HepG2 (cell line): ENCODE measurements at regions not wholly inside any gene's neighbourhood (a gene's known extent, or its start where the extent isn't known, plus 50 kb on each side); places are given as distances from the start of the nearest gene placed in this dataset.

Source experiments
- ATAC-seq: fragments of 200-7000 bp; cut with Tn5 transposase; 3 replicates; pipeline ENCODE4 v1.9.1; 2020; ENCODE audit warnings: mild to moderate bottlenecking, moderate library complexity
- BruUV-seq: library from RNA; stranded (reverse); fragments of 400-500 nt; replicated peaks from 2 replicates; lab custom pipeline; 2021; lab: Mats Ljungman, UMichigan
- CTCF ChIA-PET: fragments of 300-600 bp; formaldehyde crosslinking; extraction: SDS; loops from one replicate; lab custom pipeline; 2021; ENCODE audit warnings: low total read pairs, inconsistent platforms, low intra/inter-chr PET ratio; lab: Yijun Ruan, JAX
- POLR2A ChIA-PET: fragments of 350-600 bp; sonication (Branson Sonifier 250); formaldehyde crosslinking; loops from one replicate; lab custom pipeline; 2020; ENCODE audit warnings: antibody characterized with exemption, inconsistent platforms; lab: Yijun Ruan, JAX
- DNase-seq: peaks from one replicate; pipeline ENCODE4 v3.0.0-alpha.2; 2015; ENCODE audit warnings: low spot score
- FAIRE-seq: peaks from 3 replicates; lab custom pipeline; 2011; peaks lifted over from hg19 to GRCh38; lab: Jason Lieb, UNC
- H2AFZ ChIP-seq: one replicate; pipeline ENCODE4 v1.6.1; 2011; ENCODE audit warnings: low read length, inconsistent platforms
- H3K27ac ChIP-seq: fragments of 300-600 bp; 3 replicates; pipeline ENCODE4 v1.8.0; 2011; ENCODE audit warnings: mixed run types, mild to moderate bottlenecking, mixed read lengths, low read length, inconsistent platforms; ENCODE audit not compliant: insufficient read depth; ENCODE audit errors: extremely low read length
- H3K27me3 ChIP-seq, 2 experiments: fragments of 200-600 bp in 1 of 2; 2 replicates in 1 of 2; 3 replicates in 1 of 2; pipeline versions ENCODE4 v1.6.0 to v1.8.0; 2011; ENCODE audit warnings: low read length in 2 of 2, mild to moderate bottlenecking in 2 of 2, moderate library complexity in 2 of 2, inconsistent platforms in 1 of 2; ENCODE audit not compliant: insufficient read depth in 2 of 2, control insufficient read depth in 1 of 2
- H3K36me3 ChIP-seq, 2 experiments: fragments of 200-600 bp in 1 of 2; replicated peaks in 1 of 2; 2 replicates in 1 of 2; 3 replicates in 1 of 2; pipeline versions ENCODE4 v1.5.1 to v1.8.0; 2011; ENCODE audit warnings: low read length in 2 of 2, inconsistent platforms in 1 of 2; ENCODE audit not compliant: insufficient read depth in 2 of 2, control insufficient read depth in 1 of 2
- H3K4me1 ChIP-seq: 2 replicates; pipeline ENCODE4 v1.5.1; 2012; ENCODE audit warnings: low read length, inconsistent platforms; ENCODE audit not compliant: insufficient read depth
- H3K4me2 ChIP-seq: 2 replicates; pipeline ENCODE4 v1.6.0; 2011; ENCODE audit warnings: low read depth, low read length, inconsistent platforms
- H3K4me3 ChIP-seq, 3 experiments: fragments of 200-600 bp in 1 of 3; sonication (generic), shearing (Covaris generic) in 1 of 3; replicated peaks in 1 of 3; 2 replicates each; pipeline ENCODE4 v1.5.1; 2011 to 2016; ENCODE audit warnings: low read length in 3 of 3, inconsistent platforms in 2 of 3, low read depth in 2 of 3, mild to moderate bottlenecking in 2 of 3, control low read depth in 1 of 3, mixed read lengths in 1 of 3; ENCODE audit not compliant: insufficient read depth in 1 of 3
- H3K79me2 ChIP-seq: one replicate; pipeline ENCODE4 v1.6.1; 2011; ENCODE audit warnings: low read length, inconsistent platforms; ENCODE audit not compliant: insufficient read depth
- H3K9ac ChIP-seq: 2 replicates; pipeline ENCODE4 v1.6.0; 2011; ENCODE audit warnings: mild to moderate bottlenecking, low read depth, low read length, inconsistent platforms; ENCODE audit not compliant: insufficient read depth
- H3K9me3 ChIP-seq: 2 replicates; pipeline ENCODE4 v1.5.1; 2012; ENCODE audit warnings: mild to moderate bottlenecking, low read length
- H4K20me1 ChIP-seq: 2 replicates; pipeline ENCODE4 v1.6.0; 2011; ENCODE audit warnings: inconsistent platforms, mild to moderate bottlenecking, low read length, moderate library complexity; ENCODE audit not compliant: insufficient read depth
- ADNP ChIP-seq: sonication (generic); formaldehyde crosslinking; IDR thresholded peaks from 2 replicates; pipeline ENCODE4 v1.4.0; 2020; ENCODE audit warnings: missing genetic modification reagents
- AGO1 ChIP-seq: fragments of 200-400 bp; formaldehyde crosslinking; IDR thresholded peaks from 2 replicates; pipeline ENCODE4 v1.6.1; 2017; ENCODE audit warnings: mild to moderate bottlenecking, low read depth, low read length, moderate library complexity; ENCODE audit not compliant: poor library complexity, severe bottlenecking
- SIX4 ChIP-seq: sonication (generic); formaldehyde crosslinking; IDR thresholded peaks from 2 replicates; pipeline ENCODE4 v1.4.0; 2020; ENCODE audit warnings: missing genetic modification reagents
- SMARCE1 ChIP-seq: fragments of 450-650 bp; IDR thresholded peaks from 2 replicates; pipeline ENCODE4 v1.6.1; 2017; ENCODE audit warnings: borderline replicate concordance
- SNAPC2 ChIP-seq: sonication (generic); formaldehyde crosslinking; IDR thresholded peaks from 2 replicates; pipeline ENCODE4 v1.8.1; 2022; ENCODE audit warnings: mild to moderate bottlenecking, missing genetic modification reagents
- THAP8 ChIP-seq: sonication (generic); formaldehyde crosslinking; IDR thresholded peaks from 2 replicates; pipeline ENCODE4 v1.5.1; 2020; ENCODE audit warnings: missing genetic modification reagents, mild to moderate bottlenecking, borderline replicate concordance
- ZFAT ChIP-seq: sonication (generic); formaldehyde crosslinking; conservative IDR thresholded peaks from 2 replicates; pipeline ENCODE4 v1.8.1; 2023; ENCODE audit warnings: missing genetic modification reagents, inconsistent platforms
- ZNF460 ChIP-seq: sonication (generic); formaldehyde crosslinking; IDR thresholded peaks from 2 replicates; pipeline ENCODE4 v1.5.1; 2020; ENCODE audit warnings: missing genetic modification reagents, mild to moderate bottlenecking, borderline replicate concordance
- ZNF704 ChIP-seq: sonication (generic); formaldehyde crosslinking; IDR thresholded peaks from 2 replicates; pipeline ENCODE4 v1.8.1; 2023; ENCODE audit warnings: mild to moderate bottlenecking, inconsistent platforms, moderate library complexity, missing genetic modification reagents, borderline replicate concordance
- ZNF724P ChIP-seq: sonication (generic); formaldehyde crosslinking; IDR thresholded peaks from 2 replicates; pipeline ENCODE4 v1.8.0; 2022; ENCODE audit warnings: missing genetic modification reagents, borderline replicate concordance
- ZNF776 ChIP-seq: sonication (generic); formaldehyde crosslinking; IDR thresholded peaks from 2 replicates; pipeline ENCODE4 v1.4.0; 2020; ENCODE audit warnings: mild to moderate bottlenecking, missing genetic modification reagents
- ZNF781 ChIP-seq: sonication (generic); formaldehyde crosslinking; IDR thresholded peaks from 2 replicates; pipeline ENCODE4 v1.5.1; 2020; ENCODE audit warnings: borderline replicate concordance, mild to moderate bottlenecking, missing genetic modification reagents; ENCODE audit errors: not compliant biosample characterization
- ZSCAN5A ChIP-seq: sonication (generic); formaldehyde crosslinking; IDR thresholded peaks from 2 replicates; pipeline ENCODE4 v1.8.0; 2022; ENCODE audit warnings: mild to moderate bottlenecking, missing genetic modification reagents, borderline replicate concordance
- WGBS: methylation state at CpG from one replicate; pipeline ENCODE4 v1.1.6; 2017; ENCODE audit warnings: low lambda C conversion rate; 5-methylcytosine and 5-hydroxymethylcytosine counted together
- in situ Hi-C: cut with HindIII; loops from 2 replicates; pipeline ENCODE4 v1.10.0; 2017; ENCODE audit warnings: low pct_unique_long_range_greater_than_20kb; ENCODE audit not compliant: extremely low pct_ligation_motif_present
- intact Hi-C: fragments of 100-400 bp; cut with micrococcal nuclease; formaldehyde crosslinking; loops from one replicate; pipeline ENCODE4 v1.10.0; 2022; ENCODE audit not compliant: unreplicated experiment
- TF ChIP-seq, protein P1 (sequence below): sonication (generic); formaldehyde crosslinking; IDR thresholded peaks from 2 replicates; pipeline ENCODE4 v1.4.0; 2020; ENCODE audit warnings: missing genetic modification reagents

DNA sequence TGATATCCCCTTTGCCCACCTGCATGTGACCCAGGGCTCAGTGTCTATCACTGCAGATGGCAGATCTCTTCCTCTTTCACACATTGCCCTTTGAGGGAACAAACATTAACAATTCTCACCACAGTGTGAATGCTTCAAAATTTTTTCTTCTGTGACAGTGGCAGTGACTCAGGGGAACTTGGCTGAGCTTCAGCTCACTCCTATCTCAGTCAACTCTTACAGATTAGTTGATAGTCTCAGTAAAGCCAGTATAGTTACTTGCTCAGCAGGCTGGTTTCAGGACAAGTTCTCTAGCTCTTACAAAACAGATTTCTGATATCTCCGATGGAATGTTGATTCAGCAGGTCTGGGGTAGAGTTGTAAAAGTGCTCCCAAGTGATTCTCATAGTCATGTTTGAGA lies 166.9 kb downstream of the DLEU7 start:
- Histone ChIP-seq H3K9ac (no peak overlapping the region), H4K20me1 (no peaks in the 10 kb centered on the region), H3K4me3 (no peak overlapping the region), H3K9me3 (no peaks in the 10 kb centered on the region), H3K4me1 (peaks cover 16% of the 10 kb centered on the region), H2AFZ (no peak overlapping the region), H3K79me2 (no peaks in the 10 kb centered on the region), H3K4me2 (no peak overlapping the region), H3K36me3 (peaks cover 0 to 1% of the 10 kb centered on the region in 2 experiments; a peak in 1 of 5 replicates), H3K27me3 (no peaks in the 10 kb centered on the region), H3K27ac (no peak overlapping the region)
- DNase-seq (no peak), ATAC-seq (no peak), FAIRE-seq (no peak)
- ChIA-PET CTCF (no interaction called here), POLR2A (no interaction called here)
- BruUV-seq: no TSS peak
- WGBS: 82% methylated on average over 1 of the region's 1 CpG
- in situ Hi-C loops: no loop called here
- intact Hi-C loops: no loop called here
- TF ChIP-seq ZSCAN5A (CRISPR knock-in tag) (no peak), ZNF724P (CRISPR knock-in tag) (no peak), ZFAT (no peak), AGO1 (no peak), ZNF776 (CRISPR knock-in tag) (no peak), THAP8 (no peak), SNAPC2 (no peak), ZNF704 (CRISPR knock-in tag) (no peak), ZNF460 (no peak), SMARCE1 (no peak), SIX4 (CRISPR knock-in tag) (no peak), ADNP (CRISPR knock-in tag) (no peak), ZNF781 (no peak)
- TF ChIP-seq, protein P1, sequence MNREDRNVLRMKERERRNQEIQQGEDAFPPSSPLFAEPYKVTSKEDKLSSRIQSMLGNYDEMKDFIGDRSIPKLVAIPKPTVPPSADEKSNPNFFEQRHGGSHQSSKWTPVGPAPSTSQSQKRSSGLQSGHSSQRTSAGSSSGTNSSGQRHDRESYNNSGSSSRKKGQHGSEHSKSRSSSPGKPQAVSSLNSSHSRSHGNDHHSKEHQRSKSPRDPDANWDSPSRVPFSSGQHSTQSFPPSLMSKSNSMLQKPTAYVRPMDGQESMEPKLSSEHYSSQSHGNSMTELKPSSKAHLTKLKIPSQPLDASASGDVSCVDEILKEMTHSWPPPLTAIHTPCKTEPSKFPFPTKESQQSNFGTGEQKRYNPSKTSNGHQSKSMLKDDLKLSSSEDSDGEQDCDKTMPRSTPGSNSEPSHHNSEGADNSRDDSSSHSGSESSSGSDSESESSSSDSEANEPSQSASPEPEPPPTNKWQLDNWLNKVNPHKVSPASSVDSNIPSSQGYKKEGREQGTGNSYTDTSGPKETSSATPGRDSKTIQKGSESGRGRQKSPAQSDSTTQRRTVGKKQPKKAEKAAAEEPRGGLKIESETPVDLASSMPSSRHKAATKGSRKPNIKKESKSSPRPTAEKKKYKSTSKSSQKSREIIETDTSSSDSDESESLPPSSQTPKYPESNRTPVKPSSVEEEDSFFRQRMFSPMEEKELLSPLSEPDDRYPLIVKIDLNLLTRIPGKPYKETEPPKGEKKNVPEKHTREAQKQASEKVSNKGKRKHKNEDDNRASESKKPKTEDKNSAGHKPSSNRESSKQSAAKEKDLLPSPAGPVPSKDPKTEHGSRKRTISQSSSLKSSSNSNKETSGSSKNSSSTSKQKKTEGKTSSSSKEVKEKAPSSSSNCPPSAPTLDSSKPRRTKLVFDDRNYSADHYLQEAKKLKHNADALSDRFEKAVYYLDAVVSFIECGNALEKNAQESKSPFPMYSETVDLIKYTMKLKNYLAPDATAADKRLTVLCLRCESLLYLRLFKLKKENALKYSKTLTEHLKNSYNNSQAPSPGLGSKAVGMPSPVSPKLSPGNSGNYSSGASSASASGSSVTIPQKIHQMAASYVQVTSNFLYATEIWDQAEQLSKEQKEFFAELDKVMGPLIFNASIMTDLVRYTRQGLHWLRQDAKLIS (CRISPR knock-in tag): no peak
